Liver (tissue), 3 donors: ENCODE measurements at regions not wholly inside any gene's neighbourhood (a gene's known extent, or its start where the extent isn't known, plus 50 kb on each side); places are given as distances from the start of the nearest gene placed in this dataset.

Source experiments
- EGR1 ChIP-seq, 2 donors: IDR thresholded peaks; 2 replicates each; pipeline ENCODE4 v1.6.1; 2016 to 2018; ENCODE audit warnings: antibody characterized with exemption in 2 of 2, low read depth in 2 of 2
- GABPA ChIP-seq, 2 donors: IDR thresholded peaks in 1 of 2; conservative IDR thresholded peaks in 1 of 2; 2 replicates each; pipeline ENCODE4 v1.6.1; 2016; ENCODE audit warnings: antibody characterized with exemption in 2 of 2, mild to moderate bottlenecking in 1 of 2, moderate library complexity in 1 of 2
- RAD21 ChIP-seq, 2 donors: IDR thresholded peaks; 2 replicates each; pipeline ENCODE4 v1.6.1; 2016; ENCODE audit warnings: antibody characterized with exemption in 2 of 2, mild to moderate bottlenecking in 2 of 2
- REST ChIP-seq: IDR thresholded peaks from 2 replicates; pipeline ENCODE4 v1.6.1; 2016; ENCODE audit warnings: antibody characterized with exemption, mild to moderate bottlenecking
- ZBTB33 ChIP-seq: IDR thresholded peaks from 2 replicates; pipeline ENCODE4 v1.6.1; 2016; ENCODE audit warnings: antibody characterized with exemption
- TF ChIP-seq, protein P1 (sequence below): fragments of 150-350 bp; IDR thresholded peaks from 2 replicates; pipeline ENCODE4 v1.5.1; 2017; ENCODE audit warnings: improper control_type of control experiment, low read depth, low read length; ENCODE audit not compliant: missing input control
- TF ChIP-seq, protein P2 (sequence below): IDR thresholded peaks from 2 replicates; pipeline ENCODE4 v1.6.1; 2016; ENCODE audit warnings: antibody characterized with exemption
- donor health status: healthy.
- donor health status: healthy.

- TF ChIP-seq, protein P1, sequence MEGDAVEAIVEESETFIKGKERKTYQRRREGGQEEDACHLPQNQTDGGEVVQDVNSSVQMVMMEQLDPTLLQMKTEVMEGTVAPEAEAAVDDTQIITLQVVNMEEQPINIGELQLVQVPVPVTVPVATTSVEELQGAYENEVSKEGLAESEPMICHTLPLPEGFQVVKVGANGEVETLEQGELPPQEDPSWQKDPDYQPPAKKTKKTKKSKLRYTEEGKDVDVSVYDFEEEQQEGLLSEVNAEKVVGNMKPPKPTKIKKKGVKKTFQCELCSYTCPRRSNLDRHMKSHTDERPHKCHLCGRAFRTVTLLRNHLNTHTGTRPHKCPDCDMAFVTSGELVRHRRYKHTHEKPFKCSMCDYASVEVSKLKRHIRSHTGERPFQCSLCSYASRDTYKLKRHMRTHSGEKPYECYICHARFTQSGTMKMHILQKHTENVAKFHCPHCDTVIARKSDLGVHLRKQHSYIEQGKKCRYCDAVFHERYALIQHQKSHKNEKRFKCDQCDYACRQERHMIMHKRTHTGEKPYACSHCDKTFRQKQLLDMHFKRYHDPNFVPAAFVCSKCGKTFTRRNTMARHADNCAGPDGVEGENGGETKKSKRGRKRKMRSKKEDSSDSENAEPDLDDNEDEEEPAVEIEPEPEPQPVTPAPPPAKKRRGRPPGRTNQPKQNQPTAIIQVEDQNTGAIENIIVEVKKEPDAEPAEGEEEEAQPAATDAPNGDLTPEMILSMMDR = no peak
- TF ChIP-seq EGR1 (IDR thresholded peaks at IDR 0.05; ENCODE audit: low read depth in 2 of 2) (no peak), GABPA (IDR thresholded peaks at IDR 0.05 in 1 of 2, conservative IDR thresholded peaks at IDR 0.05 in 1 of 2) (no peak), ZBTB33 (no peak), REST (no peak), RAD21 (IDR thresholded peaks at IDR 0.05) (no peak)
- TF ChIP-seq, protein P2, sequence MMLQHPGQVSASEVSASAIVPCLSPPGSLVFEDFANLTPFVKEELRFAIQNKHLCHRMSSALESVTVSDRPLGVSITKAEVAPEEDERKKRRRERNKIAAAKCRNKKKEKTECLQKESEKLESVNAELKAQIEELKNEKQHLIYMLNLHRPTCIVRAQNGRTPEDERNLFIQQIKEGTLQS = no peak
These were observed 97.4 kb upstream of the NUPR2 start for GRCh38 chr7:56213574-56213973.
